Cardiac fibroblast (primary cell): ENCODE measurements at regions not wholly inside any gene's neighbourhood (a gene's known extent, or its start where the extent isn't known, plus 50 kb on each side); places are given as distances from the start of the nearest gene placed in this dataset.

ENCODE experiments used
- DNase-seq, 2 donors: peaks; one replicate each; pipeline versions ENCODE4 v3.0.0 to v3.0.0-alpha.2; 2010; ENCODE audit warnings: low read depth in 2 of 2
- H3K4me3 ChIP-seq, 2 donors: replicated peaks in 1 of 2; 1 replicate in 1 of 2; 2 replicates in 1 of 2; pipeline ENCODE4 v1.5.1; 2011; ENCODE audit warnings: low read depth in 2 of 2, low read length in 2 of 2, mild to moderate bottlenecking in 2 of 2, moderate library complexity in 1 of 2
- TF ChIP-seq, protein P1 (sequence below): IDR thresholded peaks from one replicate; pipeline ENCODE4 v1.5.1; 2011; ENCODE audit warnings: low read depth, mild to moderate bottlenecking, low read length, inconsistent platforms

DNA sequence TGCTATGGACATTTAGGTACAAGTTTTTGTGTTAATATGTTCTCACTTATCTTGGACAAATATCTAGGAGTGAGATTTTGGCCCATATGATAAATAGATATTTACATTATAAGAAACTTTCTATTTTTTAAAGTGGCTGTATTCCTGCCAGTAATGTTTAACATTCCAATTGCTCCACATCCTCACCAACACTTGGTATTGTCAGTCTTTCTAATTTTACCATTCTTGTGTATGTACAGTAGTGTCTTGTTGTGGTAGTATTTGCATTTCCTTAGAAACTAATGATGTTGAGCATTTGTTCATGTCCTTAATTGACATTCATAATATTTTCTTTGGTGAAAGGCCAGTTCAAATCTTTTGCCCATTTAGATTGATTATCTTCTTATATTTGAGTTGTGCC lies 171.4 kb upstream of the TSHZ3 start:
- no peak overlapping the region for H3K4me3 ChIP-seq
- no peak for DNase-seq
- TF ChIP-seq, protein P1, sequence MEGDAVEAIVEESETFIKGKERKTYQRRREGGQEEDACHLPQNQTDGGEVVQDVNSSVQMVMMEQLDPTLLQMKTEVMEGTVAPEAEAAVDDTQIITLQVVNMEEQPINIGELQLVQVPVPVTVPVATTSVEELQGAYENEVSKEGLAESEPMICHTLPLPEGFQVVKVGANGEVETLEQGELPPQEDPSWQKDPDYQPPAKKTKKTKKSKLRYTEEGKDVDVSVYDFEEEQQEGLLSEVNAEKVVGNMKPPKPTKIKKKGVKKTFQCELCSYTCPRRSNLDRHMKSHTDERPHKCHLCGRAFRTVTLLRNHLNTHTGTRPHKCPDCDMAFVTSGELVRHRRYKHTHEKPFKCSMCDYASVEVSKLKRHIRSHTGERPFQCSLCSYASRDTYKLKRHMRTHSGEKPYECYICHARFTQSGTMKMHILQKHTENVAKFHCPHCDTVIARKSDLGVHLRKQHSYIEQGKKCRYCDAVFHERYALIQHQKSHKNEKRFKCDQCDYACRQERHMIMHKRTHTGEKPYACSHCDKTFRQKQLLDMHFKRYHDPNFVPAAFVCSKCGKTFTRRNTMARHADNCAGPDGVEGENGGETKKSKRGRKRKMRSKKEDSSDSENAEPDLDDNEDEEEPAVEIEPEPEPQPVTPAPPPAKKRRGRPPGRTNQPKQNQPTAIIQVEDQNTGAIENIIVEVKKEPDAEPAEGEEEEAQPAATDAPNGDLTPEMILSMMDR, result no peak

DNA sequence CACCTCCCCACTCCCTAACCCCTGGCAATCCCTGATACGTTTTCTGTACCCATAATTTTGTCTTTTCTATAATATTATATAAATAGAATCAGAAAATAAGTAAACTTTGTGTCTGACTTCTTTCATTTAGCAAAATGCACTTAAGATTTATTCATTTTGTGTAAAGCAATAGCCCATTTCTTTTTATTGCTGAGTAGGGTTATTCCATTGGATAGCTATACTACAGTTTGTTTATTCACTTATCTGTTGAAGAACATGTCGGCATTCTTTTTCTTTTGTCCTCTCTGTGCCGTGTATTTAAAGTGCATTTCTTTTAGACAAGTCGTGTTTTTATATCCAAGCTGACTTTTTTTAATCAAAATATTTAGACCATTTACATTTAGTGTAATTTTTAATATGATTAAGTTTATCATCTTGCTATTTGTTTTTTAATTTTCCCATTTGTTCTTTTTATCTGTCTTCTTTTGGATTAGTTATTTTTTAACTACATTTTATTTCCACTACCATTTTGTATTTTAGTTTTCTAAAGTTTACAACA lies 176.4 kb upstream of the TSHZ3 start:
- TF ChIP-seq, protein P1, result no peak
- DNase-seq, result no peak
- no peak overlapping the region for H3K4me3 ChIP-seq

DNA sequence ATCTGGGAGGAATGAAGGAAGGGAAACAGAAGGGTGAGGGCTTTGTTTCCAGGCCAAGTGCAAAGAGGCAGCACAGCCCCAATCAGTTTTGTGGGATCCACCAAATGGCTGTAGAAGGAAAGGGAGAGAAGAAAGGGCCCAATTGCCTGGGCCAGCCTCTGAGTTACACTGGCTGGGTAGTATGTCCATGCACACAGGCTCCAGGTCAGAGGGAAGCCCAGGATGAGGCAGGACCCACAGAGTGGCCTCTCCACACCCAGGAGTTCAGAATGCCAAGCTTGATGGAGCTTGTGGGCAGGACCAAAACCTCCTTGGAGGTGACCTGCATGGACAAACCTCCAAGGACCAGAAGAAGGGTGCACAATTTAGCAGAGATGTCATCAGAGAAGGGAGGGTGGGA lies 178.2 kb upstream of the TSHZ3 start:
- DNase-seq, result no peak
- no peak overlapping the region for H3K4me3 ChIP-seq
- TF ChIP-seq, protein P1, result no peak

DNA sequence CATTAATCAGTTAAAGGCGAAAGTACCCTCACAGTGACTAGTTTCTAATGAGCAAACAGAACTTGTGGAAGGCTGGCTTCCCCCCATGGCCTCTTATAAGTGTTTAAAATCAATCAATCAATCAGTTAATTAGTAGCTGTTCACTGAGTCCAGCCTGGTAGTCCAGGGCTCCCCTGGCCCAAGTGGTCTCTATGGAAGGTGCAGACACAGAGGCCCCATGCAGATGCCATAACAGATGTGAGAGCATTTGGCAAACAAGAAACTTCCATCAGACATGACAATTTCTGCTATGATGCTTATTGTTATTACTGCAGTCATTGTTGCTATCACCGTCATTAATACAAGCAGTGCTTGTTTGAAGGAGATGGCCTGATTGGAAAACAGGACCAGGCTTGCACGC lies 179.0 kb upstream of the TSHZ3 start:
- H3K4me3 ChIP-seq, result no peak overlapping the region
- TF ChIP-seq, protein P1, result no peak
- DNase-seq, result no peak

DNA sequence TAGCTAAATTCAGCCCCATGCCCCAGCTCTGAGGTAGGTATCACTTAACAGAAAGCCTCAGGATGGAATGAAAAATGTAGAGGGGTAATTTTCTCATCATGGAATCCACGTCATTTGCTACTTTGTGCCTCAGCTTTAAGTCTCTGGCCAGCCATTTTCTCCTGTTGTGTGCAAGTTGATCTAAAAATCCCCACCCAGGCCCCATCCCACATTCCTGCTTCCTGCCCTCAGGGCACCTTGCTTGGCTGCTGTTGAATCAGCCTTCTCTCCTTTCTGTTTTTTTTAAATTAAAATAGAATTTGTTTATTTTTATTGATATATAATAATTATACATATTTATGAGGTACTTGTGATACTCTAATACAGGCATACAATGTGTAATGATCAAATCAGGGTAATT lies 179.9 kb upstream of the TSHZ3 start:
- DNase-seq, result no peak
- TF ChIP-seq, protein P1, result no peak

DNA sequence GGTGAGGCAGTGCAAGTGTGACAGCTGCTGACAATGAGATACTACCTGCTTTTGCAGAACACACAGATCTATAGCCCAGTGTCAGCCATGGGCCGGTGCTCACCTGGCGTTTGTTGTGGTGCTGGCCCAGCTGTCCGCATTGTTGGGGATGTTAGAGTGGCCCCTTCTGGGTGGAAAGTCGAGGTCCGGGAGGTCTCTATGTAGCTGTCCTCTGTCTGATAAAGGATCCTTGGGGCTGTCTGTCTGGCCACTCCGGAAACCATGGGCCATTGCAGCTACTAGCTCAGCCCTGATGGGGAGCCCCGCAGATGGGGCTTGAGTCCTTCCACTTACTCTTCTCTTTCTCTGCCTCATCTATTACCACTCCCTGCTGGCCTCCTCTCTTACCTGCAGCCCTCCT lies 181.5 kb upstream of the TSHZ3 start:
- TF ChIP-seq, protein P1, result no peak
- no peak overlapping the region for H3K4me3 ChIP-seq
- DNase-seq, result no peak

More for the DNA sequence above, 179.9 kb upstream of the TSHZ3 start:
- no peak overlapping the region for H3K4me3 ChIP-seq

DNA sequence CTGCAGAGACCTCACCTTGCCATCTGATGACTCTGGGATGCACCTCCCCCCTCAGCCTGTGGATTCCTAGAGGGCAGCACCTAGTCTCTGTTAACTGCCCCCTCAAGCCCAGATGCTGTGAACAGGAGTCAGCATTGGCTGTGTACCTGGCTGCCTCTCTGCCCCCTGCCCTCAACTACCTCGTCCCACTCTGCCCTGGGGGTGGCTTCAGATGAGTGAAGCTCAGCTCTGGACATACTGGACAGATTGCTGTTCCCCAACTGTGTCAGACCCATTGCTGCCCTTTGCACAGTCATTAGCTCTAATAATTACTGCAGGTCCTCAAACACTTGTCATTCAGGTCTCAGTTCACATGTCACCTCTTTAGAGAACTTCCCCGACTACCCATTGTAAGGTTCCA lies 182.1 kb upstream of the TSHZ3 start:
- no peak overlapping the region for H3K4me3 ChIP-seq
- TF ChIP-seq, protein P1, result no peak
- no peak for DNase-seq
